Upper lobe of right lung (tissue), 1 donor: ENCODE measurements at regions not wholly inside any gene's neighbourhood (a gene's known extent, or its start where the extent isn't known, plus 50 kb on each side); places are given as distances from the start of the nearest gene placed in this dataset.

Source experiments
- ATAC-seq: fragments of 200-7000 bp; cut with Tn5 transposase; one replicate; pipeline ENCODE4 v1.9.1; 2020; ENCODE audit warnings: mild to moderate bottlenecking, moderate library complexity
- DNase-seq: peaks from one replicate; pipeline ENCODE4 v3.0.0-alpha.2; 2020
- H3K27ac ChIP-seq: fragments of 200-600 bp; one replicate; pipeline ENCODE4 v1.8.0; 2022
- H3K27me3 ChIP-seq: fragments of 200-600 bp; one replicate; pipeline ENCODE4 v1.8.0; 2022; ENCODE audit warnings: mild to moderate bottlenecking
- H3K36me3 ChIP-seq: fragments of 200-600 bp; one replicate; pipeline ENCODE4 v1.8.0; 2022
- H3K4me1 ChIP-seq: fragments of 200-600 bp; one replicate; pipeline ENCODE4 v1.8.0; 2022
- H3K4me3 ChIP-seq: fragments of 200-600 bp; one replicate; pipeline ENCODE4 v1.8.0; 2022; ENCODE audit warnings: mild to moderate bottlenecking
- H3K9me3 ChIP-seq: fragments of 200-600 bp; one replicate; pipeline ENCODE4 v1.8.0; 2022
- intact Hi-C: fragments of 100-400 bp; cut with DNase I; formaldehyde crosslinking; loops from one replicate; pipeline ENCODE4 v1.11.0; 2022
- TF ChIP-seq, protein P1 (sequence below): fragments of 200-600 bp; IDR thresholded peaks from one replicate; pipeline ENCODE4 v1.8.0; 2022; ENCODE audit warnings: antibody characterized with exemption
- donor health status: DM: no; HTN: yes; CAD: no; lungs with severe emphysema.

DNA sequence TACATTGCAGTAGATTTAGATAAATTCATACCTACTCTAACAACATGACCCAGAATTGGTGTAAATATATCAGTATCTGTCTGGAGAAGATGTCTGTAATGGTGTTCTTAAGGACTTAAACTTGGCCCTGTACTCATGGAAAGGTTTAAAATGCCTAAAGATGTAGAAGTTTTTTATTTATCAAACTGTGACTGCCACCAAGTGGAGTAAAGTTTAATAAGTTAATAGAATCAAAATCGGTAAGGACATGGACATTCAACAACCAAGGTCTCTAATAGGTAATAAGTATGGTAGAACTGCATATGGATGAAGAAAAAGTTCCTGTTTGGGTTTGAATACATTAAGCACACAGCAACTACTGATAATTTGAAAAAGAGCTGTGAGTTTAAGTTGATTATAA lies 474.0 kb upstream of the NDST3 start:
- intact Hi-C loops = no loop called here
- no peak overlapping the region for H3K4me3 ChIP-seq
- H3K4me1 ChIP-seq = no peaks in the 10 kb centered on the region
- DNase-seq = no peak
- H3K27me3 ChIP-seq = no peaks in the 10 kb centered on the region
- no peaks in the 10 kb centered on the region for H3K36me3 ChIP-seq
- no peak for ATAC-seq
- TF ChIP-seq, protein P1, sequence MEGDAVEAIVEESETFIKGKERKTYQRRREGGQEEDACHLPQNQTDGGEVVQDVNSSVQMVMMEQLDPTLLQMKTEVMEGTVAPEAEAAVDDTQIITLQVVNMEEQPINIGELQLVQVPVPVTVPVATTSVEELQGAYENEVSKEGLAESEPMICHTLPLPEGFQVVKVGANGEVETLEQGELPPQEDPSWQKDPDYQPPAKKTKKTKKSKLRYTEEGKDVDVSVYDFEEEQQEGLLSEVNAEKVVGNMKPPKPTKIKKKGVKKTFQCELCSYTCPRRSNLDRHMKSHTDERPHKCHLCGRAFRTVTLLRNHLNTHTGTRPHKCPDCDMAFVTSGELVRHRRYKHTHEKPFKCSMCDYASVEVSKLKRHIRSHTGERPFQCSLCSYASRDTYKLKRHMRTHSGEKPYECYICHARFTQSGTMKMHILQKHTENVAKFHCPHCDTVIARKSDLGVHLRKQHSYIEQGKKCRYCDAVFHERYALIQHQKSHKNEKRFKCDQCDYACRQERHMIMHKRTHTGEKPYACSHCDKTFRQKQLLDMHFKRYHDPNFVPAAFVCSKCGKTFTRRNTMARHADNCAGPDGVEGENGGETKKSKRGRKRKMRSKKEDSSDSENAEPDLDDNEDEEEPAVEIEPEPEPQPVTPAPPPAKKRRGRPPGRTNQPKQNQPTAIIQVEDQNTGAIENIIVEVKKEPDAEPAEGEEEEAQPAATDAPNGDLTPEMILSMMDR = no peak
- H3K27ac ChIP-seq = no peak overlapping the region
- no peaks in the 10 kb centered on the region for H3K9me3 ChIP-seq

DNA sequence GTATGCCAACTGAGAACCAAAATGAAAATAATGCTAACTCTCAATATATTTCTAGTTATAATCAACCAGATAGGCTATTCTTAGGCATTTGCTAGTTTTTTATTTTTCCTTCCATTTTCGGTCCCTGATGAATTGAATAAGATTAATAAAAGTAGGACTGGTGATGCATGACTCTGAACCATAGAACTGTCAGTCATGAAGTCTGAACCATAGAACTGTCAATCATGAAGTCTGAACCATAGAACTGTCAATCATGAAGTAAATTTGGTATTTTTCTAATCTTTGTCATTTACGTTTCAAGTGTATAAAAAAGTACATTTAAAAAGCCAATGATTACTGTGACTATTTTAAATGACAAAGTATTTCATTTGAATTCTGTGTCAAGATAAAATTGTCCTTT lies 460.2 kb upstream of the NDST3 start:
- H3K9me3 ChIP-seq = no peaks in the 10 kb centered on the region
- intact Hi-C loops = no loop called here
- TF ChIP-seq, protein P1 = no peak
- no peak overlapping the region for H3K27ac ChIP-seq
- no peaks in the 10 kb centered on the region for H3K36me3 ChIP-seq
- H3K27me3 ChIP-seq = no peaks in the 10 kb centered on the region
- no peaks in the 10 kb centered on the region for H3K4me1 ChIP-seq
- no peak overlapping the region for H3K4me3 ChIP-seq
- DNase-seq = no peak
- no peak for ATAC-seq

DNA sequence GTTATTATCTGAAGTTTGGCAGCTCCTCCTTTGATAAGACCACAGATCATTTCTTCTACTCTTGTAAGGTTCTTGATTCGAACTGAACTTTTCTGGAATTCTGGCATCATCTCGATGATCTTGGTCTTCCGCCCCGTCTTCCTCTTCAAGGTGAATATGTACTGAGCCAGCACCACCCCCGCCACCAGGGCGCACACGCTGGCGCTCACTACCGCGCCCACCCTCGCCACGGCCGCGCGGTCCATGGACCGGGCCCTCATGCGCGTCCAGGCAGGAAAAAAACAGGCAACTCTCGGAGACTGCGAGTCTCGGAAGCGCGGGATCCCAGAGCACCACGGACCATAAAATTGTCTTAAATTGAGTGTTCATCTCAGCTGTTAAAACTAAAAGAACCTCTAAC lies 458.4 kb upstream of the NDST3 start:
- intact Hi-C loops = no loop called here

DNA sequence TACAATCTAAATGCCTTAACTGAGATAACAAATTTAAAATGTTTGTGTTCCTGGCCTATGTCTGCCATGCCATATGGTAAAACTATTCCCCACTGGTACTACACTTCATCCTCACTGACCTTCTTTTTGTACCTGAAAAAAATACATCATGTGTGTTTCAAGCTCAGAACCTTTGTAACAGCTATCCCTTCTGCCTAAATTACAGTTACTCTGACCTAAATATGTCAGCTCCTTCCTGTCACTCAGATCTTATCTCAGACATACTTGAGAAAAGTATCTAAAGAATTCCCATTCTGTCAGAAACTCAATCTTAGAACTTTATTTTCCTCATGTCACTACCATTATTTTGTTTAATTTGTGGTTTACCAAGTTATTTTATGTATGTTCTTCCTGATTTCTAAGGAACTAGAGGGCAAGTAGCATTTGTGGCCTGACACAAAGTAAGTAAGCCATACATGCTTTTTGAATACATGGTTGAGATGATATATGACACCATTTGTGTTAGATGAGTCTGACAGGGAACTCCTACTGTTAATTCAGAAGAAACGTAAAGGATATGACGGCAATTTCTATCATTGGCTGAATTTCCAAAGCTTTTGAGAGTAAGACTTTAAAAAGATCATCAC lies 456.5 kb upstream of the NDST3 start:
- intact Hi-C loops = no loop called here
- Histone ChIP-seq H3K4me3 (no peak overlapping the region), H3K27ac (no peak overlapping the region), H3K36me3 (no peaks in the 10 kb centered on the region), H3K4me1 (no peaks in the 10 kb centered on the region), H3K9me3 (no peaks in the 10 kb centered on the region), H3K27me3 (no peaks in the 10 kb centered on the region)
- DNase-seq (no peak), ATAC-seq (no peak)
- TF ChIP-seq, protein P1 = no peak

More for the DNA sequence above, 458.4 kb upstream of the NDST3 start:
- Histone ChIP-seq H3K27me3 (no peaks in the 10 kb centered on the region), H3K36me3 (no peaks in the 10 kb centered on the region), H3K9me3 (no peaks in the 10 kb centered on the region), H3K27ac (no peak overlapping the region), H3K4me3 (no peak overlapping the region), H3K4me1 (no peaks in the 10 kb centered on the region)
- DNase-seq (no peak), ATAC-seq (peak; percentile 36)
- TF ChIP-seq, protein P1 = no peak

DNA sequence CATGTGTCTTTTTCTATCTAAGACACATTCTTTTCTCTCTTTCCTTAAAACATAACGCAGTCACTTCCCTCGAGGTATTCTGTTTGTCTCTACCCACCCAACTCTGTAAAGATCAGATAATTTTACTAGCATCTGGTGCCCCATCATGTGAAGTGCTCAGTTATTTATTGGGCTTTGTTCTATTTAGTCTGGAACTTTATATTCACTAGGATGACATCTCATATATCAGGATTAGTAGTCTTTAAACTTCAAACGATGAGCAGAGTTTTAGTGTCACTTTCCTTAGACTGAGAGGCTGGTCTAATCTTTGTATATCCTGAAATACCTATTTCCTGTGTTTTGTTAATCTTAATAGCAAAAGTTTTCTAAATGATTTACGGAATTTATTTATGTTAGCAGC lies 445.5 kb upstream of the NDST3 start:
- no peak overlapping the region for H3K4me3 ChIP-seq
- ATAC-seq = no peak
- intact Hi-C loops = no loop called here
- H3K9me3 ChIP-seq = no peaks in the 10 kb centered on the region
- H3K27ac ChIP-seq = no peak overlapping the region
- H3K27me3 ChIP-seq = no peaks in the 10 kb centered on the region
- TF ChIP-seq, protein P1 = no peak
- no peak for DNase-seq
- H3K36me3 ChIP-seq = no peaks in the 10 kb centered on the region
- no peaks in the 10 kb centered on the region for H3K4me1 ChIP-seq
